ENCODE measurements at regions not wholly inside any gene's neighbourhood (a gene's known extent, or its start where the extent isn't known, plus 50 kb on each side); places are given as distances from the start of the nearest gene placed in this dataset.

- no peaks in the 10 kb centered on the region for H3K4me1 ChIP-seq (ENCODE audit: control insufficient read depth in 4 of 4, insufficient read depth in 4 of 4, low read length in 3 of 4)
- DNase-seq (ENCODE audit: low spot score), result no peak
- H3K36me3 ChIP-seq (ENCODE audit: control insufficient read depth in 4 of 4, insufficient read depth in 3 of 4, low read depth in 1 of 4, low read length in 3 of 4), result no peaks in the 10 kb centered on the region
- no peak overlapping the region for H3K4me3 ChIP-seq (ENCODE audit: low read depth in 1 of 3, low read length in 3 of 3)
- H3K27ac ChIP-seq (ENCODE audit: low read depth in 1 of 2, low read length in 2 of 2), result no peak overlapping the region
- H3K9ac ChIP-seq (ENCODE audit: low read depth in 1 of 2, low read length in 2 of 2), result no peak overlapping the region
- no peaks in the 10 kb centered on the region for H3K27me3 ChIP-seq (ENCODE audit: control insufficient read depth in 4 of 4, insufficient read depth in 4 of 4, low read length in 3 of 4)
- WGBS, result 39% methylated on average over 1 of the region's 1 CpG
- TF ChIP-seq FOXA1 (IDR thresholded peaks at IDR 0.05) (no peak), SP1 (IDR thresholded peaks at IDR 0.05) (no peak), RAD21 (IDR thresholded peaks at IDR 0.05) (no peak), GABPA (IDR thresholded peaks at IDR 0.05 in 1 of 2, conservative IDR thresholded peaks at IDR 0.05 in 1 of 2) (no peak), HNF4A (conservative IDR thresholded peaks at IDR 0.05) (no peak), ATF3 (IDR thresholded peaks at IDR 0.05) (no peak), JUND (IDR thresholded peaks at IDR 0.05) (no peak), CTCF (IDR thresholded peaks at IDR 0.05; ENCODE audit: low read depth, low read length, missing input control) (no peak), REST (IDR thresholded peaks at IDR 0.05) (no peak), RXRA (IDR thresholded peaks at IDR 0.05) (no peak), EGR1 (IDR thresholded peaks at IDR 0.05; ENCODE audit: low read depth in 2 of 2) (no peak), FOXA2 (IDR thresholded peaks at IDR 0.05) (no peak), YY1 (IDR thresholded peaks at IDR 0.05) (no peak), HNF4G (IDR thresholded peaks at IDR 0.05) (no peak), NR2F2 (IDR thresholded peaks at IDR 0.05) (no peak), ZBTB33 (IDR thresholded peaks at IDR 0.05) (no peak), TAF1 (conservative IDR thresholded peaks at IDR 0.05) (no peak), MAX (IDR thresholded peaks at IDR 0.05) (no peak)
- H3K9me3 ChIP-seq (ENCODE audit: control insufficient read depth in 4 of 4, low read length in 3 of 4), result no peaks in the 10 kb centered on the region
These were observed 1279.8 kb downstream of the EPHA7 start for GRCh38 chr6:92139601-92140000.

All from liver (tissue), 8 donors.